ENCODE measurements at regions not wholly inside any gene's neighbourhood (a gene's known extent, or its start where the extent isn't known, plus 50 kb on each side); places are given as distances from the start of the nearest gene placed in this dataset.

GRCh38 chr7:109375823-109376222 is 806.1 kb downstream of the DNAJB9 start (continued):
- TF ChIP-seq E4F1 (IDR thresholded peaks at IDR 0.05; ENCODE audit: borderline replicate concordance, partially characterized antibody), result no peak
- TF ChIP-seq SMARCA5 (IDR thresholded peaks at IDR 0.05), result no peak
- no peak for TF ChIP-seq KLF5 (IDR thresholded peaks at IDR 0.05; ENCODE audit: partially characterized antibody)
- no peak for TF ChIP-seq BRCA1 (IDR thresholded peaks at IDR 0.05; ENCODE audit: low read depth, low read length)
- no peak for TF ChIP-seq TAF1 (IDR thresholded peaks at IDR 0.05; ENCODE audit: borderline replicate concordance, low read depth, low read length)
- no peak for TF ChIP-seq BCL3 (IDR thresholded peaks at IDR 0.05; ENCODE audit: borderline replicate concordance, insufficient read depth, low read depth, low read length, poor library complexity, severe bottlenecking)
- no peak for TF ChIP-seq GABPA (IDR thresholded peaks at IDR 0.05; ENCODE audit: low read depth)
- no peak for TF ChIP-seq BCLAF1 (IDR thresholded peaks at IDR 0.05)
